GM23338 (cell line): ENCODE measurements at regions not wholly inside any gene's neighbourhood (a gene's known extent, or its start where the extent isn't known, plus 50 kb on each side); places are given as distances from the start of the nearest gene placed in this dataset.

Experiments used
- ATAC-seq: fragments of 200-7000 bp; cut with Tn5 transposase; 3 replicates; pipeline ENCODE4 v1.9.1; 2020
- DNase-seq: peaks from one replicate; pipeline ENCODE4 v3.0.0-alpha.2; 2015; ENCODE audit warnings: low spot score
- H2AFZ ChIP-seq: fragments of 200-600 bp; sonication (generic); 2 replicates; pipeline ENCODE4 v1.8.0; 2016; ENCODE audit warnings: antibody characterized with exemption, mild to moderate bottlenecking, moderate library complexity
- H3F3A ChIP-seq: fragments of 200-600 bp; sonication (generic); replicated peaks from 2 replicates; pipeline ENCODE4 v1.8.0; 2017; ENCODE audit warnings: antibody characterized with exemption, mixed run types, low read depth
- H3K27ac ChIP-seq: fragments of 200-600 bp; sonication (generic); 2 replicates; pipeline ENCODE4 v1.6.1; 2016; ENCODE audit warnings: low read depth
- H3K27me3 ChIP-seq: fragments of 200-600 bp; sonication (generic); 2 replicates; pipeline ENCODE4 v1.8.0; 2016; ENCODE audit warnings: mild to moderate bottlenecking, mixed run types, moderate library complexity; ENCODE audit not compliant: insufficient read depth
- H3K36me3 ChIP-seq: fragments of 200-600 bp; sonication (generic); 2 replicates; pipeline ENCODE4 v1.8.0; 2016; ENCODE audit warnings: mild to moderate bottlenecking; ENCODE audit not compliant: insufficient read depth
- H3K4me1 ChIP-seq: fragments of 200-600 bp; sonication (generic); 2 replicates; pipeline ENCODE4 v1.8.0; 2016; ENCODE audit warnings: mild to moderate bottlenecking, moderate library complexity; ENCODE audit not compliant: insufficient read depth
- H3K4me2 ChIP-seq: fragments of 200-600 bp; sonication (generic); 2 replicates; pipeline ENCODE4 v1.7.1; 2017; ENCODE audit warnings: mixed run types
- H3K4me3 ChIP-seq: fragments of 200-600 bp; sonication (generic); 2 replicates; pipeline ENCODE4 v1.6.1; 2016; ENCODE audit warnings: mixed run types
- H3K79me2 ChIP-seq: fragments of 200-600 bp; sonication (generic); replicated peaks from 2 replicates; pipeline ENCODE4 v1.8.0; 2017; ENCODE audit warnings: mild to moderate bottlenecking; ENCODE audit not compliant: insufficient read depth
- H3K9me2 ChIP-seq: fragments of 200-600 bp; sonication (generic); 2 replicates; pipeline ENCODE4 v1.8.0; 2017; ENCODE audit not compliant: insufficient read depth
- H4K20me1 ChIP-seq: fragments of 200-600 bp; sonication (generic); replicated peaks from 2 replicates; pipeline ENCODE4 v1.8.0; 2017; ENCODE audit warnings: mild to moderate bottlenecking; ENCODE audit not compliant: insufficient read depth
- H3K27ac Mint-ChIP-seq: 2 replicates; pipeline ENCODE4 v1.8.0; 2020; ENCODE audit warnings: inconsistent platforms, mild to moderate bottlenecking, moderate library complexity, mixed read lengths
- H3K27me3 Mint-ChIP-seq: 3 replicates; pipeline ENCODE4 v1.8.0; 2022; ENCODE audit warnings: low read depth, mild to moderate bottlenecking, moderate library complexity, mixed read lengths, inconsistent platforms; ENCODE audit not compliant: insufficient read depth, poor library complexity
- H3K36me3 Mint-ChIP-seq: 3 replicates; pipeline ENCODE4 v1.8.0; 2021; ENCODE audit warnings: low read depth, mild to moderate bottlenecking, inconsistent platforms, moderate library complexity, mixed read lengths
- H3K4me1 Mint-ChIP-seq: 3 replicates; pipeline ENCODE4 v1.8.0; 2020; ENCODE audit warnings: mild to moderate bottlenecking, inconsistent platforms, mixed read lengths
- H3K4me3 Mint-ChIP-seq: 3 replicates; pipeline ENCODE4 v1.8.0; 2021; ENCODE audit warnings: moderate library complexity, mild to moderate bottlenecking, inconsistent platforms, mixed read lengths
- H3K9me3 Mint-ChIP-seq: 3 replicates; pipeline ENCODE4 v1.8.0; 2020; ENCODE audit warnings: moderate library complexity, mild to moderate bottlenecking, inconsistent platforms, mixed read lengths
- CTCF ChIP-seq, 2 experiments: fragments of 200-600 bp in 1 of 2; sonication (generic) in 1 of 2; conservative IDR thresholded peaks; 2 replicates each; pipeline versions ENCODE4 v1.5.1 to v1.6.1; 2016 to 2017; ENCODE audit warnings: antibody characterized with exemption in 2 of 2, low read depth in 2 of 2, mild to moderate bottlenecking in 2 of 2, moderate library complexity in 1 of 2
- EZH2 ChIP-seq: fragments of 200-600 bp; sonication (generic); IDR thresholded peaks from one replicate; pipeline ENCODE4 v1.8.0; 2017; ENCODE audit warnings: antibody characterized with exemption, mild to moderate bottlenecking, low read depth; ENCODE audit not compliant: unreplicated experiment
- EZH2phosphoT487 ChIP-seq: fragments of 200-600 bp; sonication (generic); IDR thresholded peaks from one replicate; pipeline ENCODE4 v1.8.1; 2018; ENCODE audit warnings: antibody characterized with exemption; ENCODE audit not compliant: unreplicated experiment
- JUNB ChIP-seq: IDR thresholded peaks from one replicate; pipeline ENCODE4 v1.6.1; 2016; ENCODE audit warnings: antibody characterized with exemption; ENCODE audit not compliant: unreplicated experiment
- NANOG ChIP-seq: IDR thresholded peaks from 2 replicates; pipeline ENCODE4 v1.6.1; 2016; ENCODE audit warnings: antibody characterized with exemption, borderline replicate concordance
- POLR2AphosphoS5 ChIP-seq: IDR thresholded peaks from 2 replicates; pipeline ENCODE4 v1.6.1; 2016; ENCODE audit warnings: antibody characterized with exemption, low read depth
- ZNF114 ChIP-seq: fragments of 250-450 bp; sonication (Bioruptor Pico); IDR thresholded peaks from 2 replicates; pipeline ENCODE4 v1.5.0; 2020; ENCODE audit warnings: mild to moderate bottlenecking, moderate library complexity
- ZNF331 ChIP-seq: fragments of 250-450 bp; sonication (Bioruptor Pico); IDR thresholded peaks from 2 replicates; pipeline ENCODE4 v1.5.0; 2020; ENCODE audit warnings: low read depth, mild to moderate bottlenecking, moderate library complexity
- TF ChIP-seq, protein P1 (sequence below): fragments of 250-450 bp; sonication (Bioruptor Pico); IDR thresholded peaks from 2 replicates; pipeline ENCODE4 v1.5.0; 2020; ENCODE audit warnings: mild to moderate bottlenecking, moderate library complexity

DNA sequence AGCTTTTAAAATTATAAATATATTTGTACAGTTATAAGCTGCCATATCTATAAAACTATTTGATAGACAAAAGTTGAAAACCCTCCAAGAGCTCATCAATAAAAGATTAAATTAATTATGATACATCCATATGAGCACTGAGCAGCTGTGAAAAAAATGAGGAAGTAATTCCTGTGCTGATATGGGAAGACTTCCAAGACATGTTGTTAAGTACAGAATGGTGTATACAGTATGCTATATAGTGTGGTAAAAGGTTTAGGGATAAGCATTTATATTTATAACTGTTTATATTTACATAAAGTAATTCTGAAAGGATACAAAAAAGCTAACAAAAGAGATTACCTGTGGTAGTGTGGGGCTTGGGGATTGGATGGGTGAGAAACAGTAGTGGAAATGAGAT is 92.8 kb upstream of the BMP2K start:
- TF ChIP-seq EZH2 (no peak), ZNF114 (CRISPR knock-in tag) (no peak), POLR2AphosphoS5 (no peak), ZNF331 (no peak), EZH2phosphoT487 (no peak), JUNB (no peak), NANOG (no peak)
- H3K27ac ChIP-seq: no peak overlapping the region
- H3K36me3 ChIP-seq: no peaks in the 10 kb centered on the region
- no peaks in the 10 kb centered on the region for H3K9me2 ChIP-seq
- H3F3A ChIP-seq: no peaks in the 10 kb centered on the region
- H4K20me1 ChIP-seq: no peaks in the 10 kb centered on the region
- H3K4me3 ChIP-seq: no peak overlapping the region
- H3K4me1 ChIP-seq: no peaks in the 10 kb centered on the region
- Mint-ChIP-seq H3K4me3 (no peak overlapping the region), H3K36me3 (no peaks in the 10 kb centered on the region), H3K4me1 (peaks cover 2% of the 10 kb centered on the region; the same call in 1 of the 3 replicates), H3K27me3 (peaks cover 2% of the 10 kb centered on the region), H3K9me3 (no peaks in the 10 kb centered on the region), H3K27ac (no peak overlapping the region)
- DNase-seq: no peak
- no peak overlapping the region for H3K4me2 ChIP-seq
- no peak for ATAC-seq
- no peaks in the 10 kb centered on the region for H3K79me2 ChIP-seq
- H2AFZ ChIP-seq: no peak overlapping the region
- H3K27me3 ChIP-seq: no peaks in the 10 kb centered on the region

- Histone ChIP-seq H3K4me3 (no peak overlapping the region), H3K9me2 (0 out of 2 replicates have a peak, but pooled peaks cover 3% of the 10 kb centered on the region), H3K27ac (no peak overlapping the region), H3F3A (no peaks in the 10 kb centered on the region), H3K4me2 (no peak overlapping the region), H3K27me3 (no peaks in the 10 kb centered on the region), H3K36me3 (no peaks in the 10 kb centered on the region), H3K4me1 (no peaks in the 10 kb centered on the region), H4K20me1 (no peaks in the 10 kb centered on the region), H2AFZ (no peak overlapping the region), H3K79me2 (no peaks in the 10 kb centered on the region)
- Mint-ChIP-seq H3K27ac (no peak overlapping the region), H3K9me3 (no peaks in the 10 kb centered on the region), H3K4me1 (peaks cover 2% of the 10 kb centered on the region; the same call in 1 of the 3 replicates), H3K36me3 (no peaks in the 10 kb centered on the region), H3K4me3 (no peak overlapping the region), H3K27me3 (peaks cover 2% of the 10 kb centered on the region)
- DNase-seq (no peak), ATAC-seq (no peak)
- no peak for TF ChIP-seq ZNF331
Observed at GRCh38 chr4:78684325-78685079, 91.6 kb upstream of the BMP2K start.

- H3K27me3 ChIP-seq: no peaks in the 10 kb centered on the region
- H3K4me2 ChIP-seq: no peak overlapping the region
- Mint-ChIP-seq H3K27ac (no peak overlapping the region), H3K4me3 (no peak overlapping the region), H3K9me3 (no peaks in the 10 kb centered on the region), H3K36me3 (no peaks in the 10 kb centered on the region), H3K4me1 (no peaks in the 10 kb centered on the region; the same call in 2 of the 3 replicates), H3K27me3 (no peaks in the 10 kb centered on the region)
- no peaks in the 10 kb centered on the region for H3K79me2 ChIP-seq
- no peak for ATAC-seq
- H3K4me3 ChIP-seq: no peak overlapping the region
- no peak for DNase-seq
- H4K20me1 ChIP-seq: no peaks in the 10 kb centered on the region
- H3K36me3 ChIP-seq: no peaks in the 10 kb centered on the region
- no peak overlapping the region for H3K27ac ChIP-seq
- no peak overlapping the region for H2AFZ ChIP-seq
- H3K9me2 ChIP-seq: 0 out of 2 replicates have a peak, but pooled peaks cover 3% of the 10 kb centered on the region
- no peaks in the 10 kb centered on the region for H3K4me1 ChIP-seq
- H3F3A ChIP-seq: no peaks in the 10 kb centered on the region
- TF ChIP-seq POLR2AphosphoS5 (no peak), EZH2phosphoT487 (no peak), EZH2 (no peak), CTCF (conservative IDR thresholded peaks at IDR 0.05; ENCODE audit: low read depth in 2 of 2) (no peak), JUNB (no peak)
- TF ChIP-seq, protein P1, sequence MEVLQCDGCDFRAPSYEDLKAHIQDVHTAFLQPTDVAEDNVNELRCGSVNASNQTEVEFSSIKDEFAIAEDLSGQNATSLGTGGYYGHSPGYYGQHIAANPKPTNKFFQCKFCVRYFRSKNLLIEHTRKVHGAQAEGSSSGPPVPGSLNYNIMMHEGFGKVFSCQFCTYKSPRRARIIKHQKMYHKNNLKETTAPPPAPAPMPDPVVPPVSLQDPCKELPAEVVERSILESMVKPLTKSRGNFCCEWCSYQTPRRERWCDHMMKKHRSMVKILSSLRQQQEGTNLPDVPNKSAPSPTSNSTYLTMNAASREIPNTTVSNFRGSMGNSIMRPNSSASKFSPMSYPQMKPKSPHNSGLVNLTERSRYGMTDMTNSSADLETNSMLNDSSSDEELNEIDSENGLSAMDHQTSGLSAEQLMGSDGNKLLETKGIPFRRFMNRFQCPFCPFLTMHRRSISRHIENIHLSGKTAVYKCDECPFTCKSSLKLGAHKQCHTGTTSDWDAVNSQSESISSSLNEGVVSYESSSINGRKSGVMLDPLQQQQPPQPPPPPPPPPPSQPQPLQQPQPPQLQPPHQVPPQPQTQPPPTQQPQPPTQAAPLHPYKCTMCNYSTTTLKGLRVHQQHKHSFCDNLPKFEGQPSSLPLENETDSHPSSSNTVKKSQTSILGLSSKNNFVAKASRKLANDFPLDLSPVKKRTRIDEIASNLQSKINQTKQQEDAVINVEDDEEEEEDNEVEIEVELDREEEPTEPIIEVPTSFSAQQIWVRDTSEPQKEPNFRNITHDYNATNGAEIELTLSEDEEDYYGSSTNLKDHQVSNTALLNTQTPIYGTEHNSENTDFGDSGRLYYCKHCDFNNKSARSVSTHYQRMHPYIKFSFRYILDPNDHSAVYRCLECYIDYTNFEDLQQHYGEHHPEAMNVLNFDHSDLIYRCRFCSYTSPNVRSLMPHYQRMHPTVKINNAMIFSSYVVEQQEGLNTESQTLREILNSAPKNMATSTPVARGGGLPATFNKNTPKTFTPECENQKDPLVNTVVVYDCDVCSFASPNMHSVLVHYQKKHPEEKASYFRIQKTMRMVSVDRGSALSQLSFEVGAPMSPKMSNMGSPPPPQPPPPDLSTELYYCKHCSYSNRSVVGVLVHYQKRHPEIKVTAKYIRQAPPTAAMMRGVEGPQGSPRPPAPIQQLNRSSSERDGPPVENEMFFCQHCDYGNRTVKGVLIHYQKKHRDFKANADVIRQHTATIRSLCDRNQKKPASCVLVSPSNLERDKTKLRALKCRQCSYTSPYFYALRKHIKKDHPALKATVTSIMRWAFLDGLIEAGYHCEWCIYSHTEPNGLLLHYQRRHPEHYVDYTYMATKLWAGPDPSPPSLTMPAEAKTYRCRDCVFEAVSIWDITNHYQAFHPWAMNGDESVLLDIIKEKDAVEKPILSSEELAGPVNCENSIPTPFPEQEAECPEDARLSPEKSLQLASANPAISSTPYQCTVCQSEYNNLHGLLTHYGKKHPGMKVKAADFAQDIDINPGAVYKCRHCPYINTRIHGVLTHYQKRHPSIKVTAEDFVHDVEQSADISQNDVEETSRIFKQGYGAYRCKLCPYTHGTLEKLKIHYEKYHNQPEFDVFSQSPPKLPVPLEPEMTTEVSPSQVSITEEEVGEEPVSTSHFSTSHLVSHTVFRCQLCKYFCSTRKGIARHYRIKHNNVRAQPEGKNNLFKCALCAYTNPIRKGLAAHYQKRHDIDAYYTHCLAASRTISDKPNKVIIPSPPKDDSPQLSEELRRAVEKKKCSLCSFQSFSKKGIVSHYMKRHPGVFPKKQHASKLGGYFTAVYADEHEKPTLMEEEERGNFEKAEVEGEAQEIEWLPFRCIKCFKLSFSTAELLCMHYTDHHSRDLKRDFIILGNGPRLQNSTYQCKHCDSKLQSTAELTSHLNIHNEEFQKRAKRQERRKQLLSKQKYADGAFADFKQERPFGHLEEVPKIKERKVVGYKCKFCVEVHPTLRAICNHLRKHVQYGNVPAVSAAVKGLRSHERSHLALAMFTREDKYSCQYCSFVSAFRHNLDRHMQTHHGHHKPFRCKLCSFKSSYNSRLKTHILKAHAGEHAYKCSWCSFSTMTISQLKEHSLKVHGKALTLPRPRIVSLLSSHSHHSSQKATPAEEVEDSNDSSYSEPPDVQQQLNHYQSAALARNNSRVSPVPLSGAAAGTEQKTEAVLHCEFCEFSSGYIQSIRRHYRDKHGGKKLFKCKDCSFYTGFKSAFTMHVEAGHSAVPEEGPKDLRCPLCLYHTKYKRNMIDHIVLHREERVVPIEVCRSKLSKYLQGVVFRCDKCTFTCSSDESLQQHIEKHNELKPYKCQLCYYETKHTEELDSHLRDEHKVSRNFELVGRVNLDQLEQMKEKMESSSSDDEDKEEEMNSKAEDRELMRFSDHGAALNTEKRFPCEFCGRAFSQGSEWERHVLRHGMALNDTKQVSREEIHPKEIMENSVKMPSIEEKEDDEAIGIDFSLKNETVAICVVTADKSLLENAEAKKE (CRISPR knock-in tag): no peak
Observed at GRCh38 chr4:78687818-78688217, 88.3 kb upstream of the BMP2K start.
